Vagina (tissue), 2 donors: ENCODE measurements at regions not wholly inside any gene's neighbourhood (a gene's known extent, or its start where the extent isn't known, plus 50 kb on each side); places are given as distances from the start of the nearest gene placed in this dataset.

Experiments used
- CTCF ChIP-seq, 3 experiments: fragments of 450-650 bp in 2 of 3; fragments of 200-600 bp in 1 of 3; sonication (generic) in 1 of 3; IDR thresholded peaks; one replicate each; pipeline ENCODE4 v1.5.1; 2017 to 2019; ENCODE audit warnings: antibody characterized with exemption in 3 of 3, mild to moderate bottlenecking in 2 of 3, moderate library complexity in 2 of 3
- POLR2A ChIP-seq, 2 donors: fragments of 450-650 bp; IDR thresholded peaks; one replicate each; pipeline ENCODE4 v1.6.1; 2017; ENCODE audit warnings: antibody characterized with exemption in 2 of 2, mild to moderate bottlenecking in 2 of 2, moderate library complexity in 2 of 2

- TF ChIP-seq CTCF (IDR thresholded peaks at IDR 0.05) (no peak), POLR2A (IDR thresholded peaks at IDR 0.05) (no peak)
These were observed 98.5 kb downstream of the SINHCAF start for GRCh38 chr12:31227401-31227981.
